Loucy (cell line): ENCODE measurements at regions not wholly inside any gene's neighbourhood (a gene's known extent, or its start where the extent isn't known, plus 50 kb on each side); places are given as distances from the start of the nearest gene placed in this dataset.

ENCODE experiments used
- CTCF ChIP-seq: fragments of 200-600 bp; sonication (generic); conservative IDR thresholded peaks from 2 replicates; pipeline ENCODE4 v1.5.1; 2014; ENCODE audit warnings: mild to moderate bottlenecking, antibody characterized with exemption, low read length
- EZH2phosphoT487 ChIP-seq: fragments of 200-600 bp; IDR thresholded peaks from 2 replicates; pipeline ENCODE4 v1.6.1; 2018; ENCODE audit warnings: antibody characterized with exemption, mild to moderate bottlenecking, moderate library complexity, borderline replicate concordance

- no peak for TF ChIP-seq CTCF
- no peak for TF ChIP-seq EZH2phosphoT487
These were observed 168.1 kb upstream of the SNX7 start for GRCh38 chr1:98493469-98493868.
